ENCODE measurements at regions not wholly inside any gene's neighbourhood (a gene's known extent, or its start where the extent isn't known, plus 50 kb on each side); places are given as distances from the start of the nearest gene placed in this dataset.

DNA sequence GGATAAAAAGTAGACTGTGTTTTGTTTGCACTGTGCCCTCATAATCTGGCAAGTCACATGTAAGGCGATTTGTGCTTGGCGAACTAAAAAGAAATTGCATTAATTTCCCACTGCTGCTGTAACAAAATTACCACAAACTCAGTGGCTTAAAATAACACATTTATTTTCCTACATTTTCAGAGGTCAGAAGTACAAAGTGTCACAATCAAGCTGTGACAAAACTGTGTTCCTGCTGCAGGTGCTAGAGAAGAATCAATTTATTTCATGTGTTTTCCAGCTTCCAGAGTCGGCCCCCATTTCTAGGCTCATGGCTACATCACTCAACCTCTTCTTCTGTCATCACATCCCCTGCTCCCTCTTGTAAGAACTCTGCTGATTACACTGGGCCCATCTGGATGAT lies 158.6 kb upstream of the UFM1 start:
- TF ChIP-seq, protein P1, sequence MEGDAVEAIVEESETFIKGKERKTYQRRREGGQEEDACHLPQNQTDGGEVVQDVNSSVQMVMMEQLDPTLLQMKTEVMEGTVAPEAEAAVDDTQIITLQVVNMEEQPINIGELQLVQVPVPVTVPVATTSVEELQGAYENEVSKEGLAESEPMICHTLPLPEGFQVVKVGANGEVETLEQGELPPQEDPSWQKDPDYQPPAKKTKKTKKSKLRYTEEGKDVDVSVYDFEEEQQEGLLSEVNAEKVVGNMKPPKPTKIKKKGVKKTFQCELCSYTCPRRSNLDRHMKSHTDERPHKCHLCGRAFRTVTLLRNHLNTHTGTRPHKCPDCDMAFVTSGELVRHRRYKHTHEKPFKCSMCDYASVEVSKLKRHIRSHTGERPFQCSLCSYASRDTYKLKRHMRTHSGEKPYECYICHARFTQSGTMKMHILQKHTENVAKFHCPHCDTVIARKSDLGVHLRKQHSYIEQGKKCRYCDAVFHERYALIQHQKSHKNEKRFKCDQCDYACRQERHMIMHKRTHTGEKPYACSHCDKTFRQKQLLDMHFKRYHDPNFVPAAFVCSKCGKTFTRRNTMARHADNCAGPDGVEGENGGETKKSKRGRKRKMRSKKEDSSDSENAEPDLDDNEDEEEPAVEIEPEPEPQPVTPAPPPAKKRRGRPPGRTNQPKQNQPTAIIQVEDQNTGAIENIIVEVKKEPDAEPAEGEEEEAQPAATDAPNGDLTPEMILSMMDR (IDR thresholded peaks at IDR 0.05) = no peak
- TF ChIP-seq POLR2AphosphoS5 (IDR thresholded peaks at IDR 0.05) (no peak), POLR2A (IDR thresholded peaks at IDR 0.05) (no peak)

Data from transverse colon (tissue), 4 donors.